ENCODE measurements at regions not wholly inside any gene's neighbourhood (a gene's known extent, or its start where the extent isn't known, plus 50 kb on each side); places are given as distances from the start of the nearest gene placed in this dataset.

DNA sequence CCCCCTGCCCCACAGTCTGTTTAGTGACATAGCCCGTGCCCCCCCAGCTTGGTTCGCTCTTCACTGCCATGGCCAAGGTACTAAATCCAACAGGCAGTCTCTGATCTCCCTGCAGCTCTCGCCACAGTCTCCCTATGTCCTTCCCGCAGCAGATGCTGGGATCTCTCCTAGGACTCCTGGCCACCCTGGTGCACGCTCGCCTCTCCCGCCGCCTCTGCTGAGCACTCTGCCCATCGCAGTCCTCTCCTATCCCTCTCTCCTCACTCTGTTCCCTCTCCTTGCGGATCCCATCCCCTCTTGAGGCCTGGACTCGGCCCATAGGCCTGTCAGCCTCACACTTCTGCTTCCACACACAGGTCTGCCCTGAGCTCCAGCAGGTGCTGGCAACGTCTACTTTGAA lies 204.8 kb upstream of the TCERG1L start:
- DNase-seq = no peak
- H3K27me3 ChIP-seq = no peaks in the 10 kb centered on the region
- no peaks in the 10 kb centered on the region for H3K4me1 ChIP-seq
- no peaks in the 10 kb centered on the region for H3K36me3 ChIP-seq (ENCODE audit: low read depth, missing control alignments)
- H3K4me3 ChIP-seq = no peak overlapping the region
- TF ChIP-seq POLR2A (IDR thresholded peaks at IDR 0.05) = no peak
- TF ChIP-seq, protein P1, sequence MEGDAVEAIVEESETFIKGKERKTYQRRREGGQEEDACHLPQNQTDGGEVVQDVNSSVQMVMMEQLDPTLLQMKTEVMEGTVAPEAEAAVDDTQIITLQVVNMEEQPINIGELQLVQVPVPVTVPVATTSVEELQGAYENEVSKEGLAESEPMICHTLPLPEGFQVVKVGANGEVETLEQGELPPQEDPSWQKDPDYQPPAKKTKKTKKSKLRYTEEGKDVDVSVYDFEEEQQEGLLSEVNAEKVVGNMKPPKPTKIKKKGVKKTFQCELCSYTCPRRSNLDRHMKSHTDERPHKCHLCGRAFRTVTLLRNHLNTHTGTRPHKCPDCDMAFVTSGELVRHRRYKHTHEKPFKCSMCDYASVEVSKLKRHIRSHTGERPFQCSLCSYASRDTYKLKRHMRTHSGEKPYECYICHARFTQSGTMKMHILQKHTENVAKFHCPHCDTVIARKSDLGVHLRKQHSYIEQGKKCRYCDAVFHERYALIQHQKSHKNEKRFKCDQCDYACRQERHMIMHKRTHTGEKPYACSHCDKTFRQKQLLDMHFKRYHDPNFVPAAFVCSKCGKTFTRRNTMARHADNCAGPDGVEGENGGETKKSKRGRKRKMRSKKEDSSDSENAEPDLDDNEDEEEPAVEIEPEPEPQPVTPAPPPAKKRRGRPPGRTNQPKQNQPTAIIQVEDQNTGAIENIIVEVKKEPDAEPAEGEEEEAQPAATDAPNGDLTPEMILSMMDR (IDR thresholded peaks at IDR 0.05) = no peak
- no peaks in the 10 kb centered on the region for H3K9me3 ChIP-seq
- H3K27ac ChIP-seq = no peak overlapping the region
- intact Hi-C loops (cut with DNase I; ENCODE audit: low total_unique reads) = no loop called here
- 85 to 89% methylated on average over 12 of the region's 12 CpGs for WGBS, 2 donors

DNA sequence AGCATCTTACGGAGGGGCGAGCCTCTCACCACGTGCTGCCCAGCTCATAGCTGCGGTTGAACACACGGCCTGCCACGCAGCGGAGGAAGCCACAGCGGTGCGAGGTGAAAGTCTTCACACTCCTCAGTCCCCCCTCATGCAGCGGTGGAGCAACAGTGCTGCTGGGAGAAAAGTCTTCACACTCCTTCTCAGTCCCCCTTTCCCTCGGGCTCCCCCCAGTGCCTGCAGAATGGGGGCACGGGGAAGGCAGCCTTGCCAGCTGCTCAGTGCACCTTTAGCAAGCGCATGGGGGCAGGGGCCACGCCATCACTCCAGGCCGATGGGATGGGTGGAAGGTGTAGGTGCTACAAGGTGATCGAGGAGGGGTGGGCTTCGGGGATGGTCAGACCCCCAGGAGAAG lies 206.3 kb upstream of the TCERG1L start:
- Histone ChIP-seq H3K27me3 (no peaks in the 10 kb centered on the region), H3K27ac (no peak overlapping the region), H3K4me1 (no peaks in the 10 kb centered on the region), H3K36me3 (ENCODE audit: low read depth, missing control alignments) (no peaks in the 10 kb centered on the region), H3K9me3 (no peaks in the 10 kb centered on the region), H3K4me3 (no peak overlapping the region)
- intact Hi-C loops (cut with DNase I; ENCODE audit: low total_unique reads) = no loop called here
- no peak for DNase-seq
- TF ChIP-seq POLR2A (IDR thresholded peaks at IDR 0.05) = no peak
- TF ChIP-seq, protein P1 (IDR thresholded peaks at IDR 0.05) = no peak
- 90 to 91% methylated on average over 14 to 17 of the region's 17 CpGs for WGBS, 2 donors

DNA sequence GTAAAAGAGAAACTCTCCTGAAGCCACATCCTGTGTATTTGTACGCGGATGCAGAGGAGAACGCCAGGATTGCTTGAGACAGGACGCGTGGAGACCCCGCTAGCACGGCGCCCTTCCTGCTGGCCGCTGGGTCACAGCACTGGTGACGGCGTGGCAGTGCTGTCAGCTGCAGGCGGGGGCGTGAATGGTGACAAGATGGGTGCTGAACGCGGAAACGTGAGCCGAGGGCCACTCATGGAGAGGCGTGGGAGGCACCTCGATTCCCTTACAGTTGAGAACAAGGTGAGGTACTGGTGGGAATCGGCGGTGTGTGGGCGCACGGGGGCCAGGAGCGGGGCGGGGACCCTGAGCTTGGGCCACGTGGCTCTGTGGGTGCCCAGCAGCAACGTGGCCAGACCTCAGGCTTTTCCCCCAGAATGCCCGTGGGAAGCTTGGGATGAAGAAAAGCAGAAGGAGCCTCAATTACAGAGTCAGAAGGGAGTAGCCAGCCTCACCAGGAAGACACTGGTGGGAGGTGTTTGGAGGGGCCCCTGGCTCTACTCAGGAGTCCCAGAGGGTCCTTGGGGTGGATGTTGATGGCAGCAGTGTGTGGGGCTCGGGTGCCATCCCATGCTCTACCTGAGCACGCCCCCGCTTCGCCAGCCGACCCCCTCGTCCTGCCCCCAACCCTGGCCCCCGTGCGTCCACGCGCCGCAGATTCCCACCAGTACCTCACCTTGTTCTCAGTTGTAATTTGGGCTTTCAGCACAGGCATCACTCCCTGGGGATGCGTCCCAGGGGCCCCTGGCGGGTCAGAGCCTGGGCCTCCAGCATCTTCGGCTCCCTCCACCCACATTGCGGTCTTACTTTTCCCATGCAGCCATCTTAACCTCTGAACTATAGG lies 208.4 kb upstream of the TCERG1L start:
- H3K36me3 ChIP-seq (ENCODE audit: low read depth, missing control alignments) = no peaks in the 10 kb centered on the region
- intact Hi-C loops (cut with DNase I; ENCODE audit: low total_unique reads) = no loop called here
- WGBS, 2 donors = 69 to 70% methylated on average over 40 to 43 of the region's 43 CpGs
- H3K27me3 ChIP-seq = no peaks in the 10 kb centered on the region
- no peaks in the 10 kb centered on the region for H3K4me1 ChIP-seq
- no peak for TF ChIP-seq POLR2A (IDR thresholded peaks at IDR 0.05)
- TF ChIP-seq, protein P1 (IDR thresholded peaks at IDR 0.05) = no peak
- no peak for DNase-seq
- no peak overlapping the region for H3K27ac ChIP-seq
- H3K9me3 ChIP-seq = no peaks in the 10 kb centered on the region
- no peak overlapping the region for H3K4me3 ChIP-seq

DNA sequence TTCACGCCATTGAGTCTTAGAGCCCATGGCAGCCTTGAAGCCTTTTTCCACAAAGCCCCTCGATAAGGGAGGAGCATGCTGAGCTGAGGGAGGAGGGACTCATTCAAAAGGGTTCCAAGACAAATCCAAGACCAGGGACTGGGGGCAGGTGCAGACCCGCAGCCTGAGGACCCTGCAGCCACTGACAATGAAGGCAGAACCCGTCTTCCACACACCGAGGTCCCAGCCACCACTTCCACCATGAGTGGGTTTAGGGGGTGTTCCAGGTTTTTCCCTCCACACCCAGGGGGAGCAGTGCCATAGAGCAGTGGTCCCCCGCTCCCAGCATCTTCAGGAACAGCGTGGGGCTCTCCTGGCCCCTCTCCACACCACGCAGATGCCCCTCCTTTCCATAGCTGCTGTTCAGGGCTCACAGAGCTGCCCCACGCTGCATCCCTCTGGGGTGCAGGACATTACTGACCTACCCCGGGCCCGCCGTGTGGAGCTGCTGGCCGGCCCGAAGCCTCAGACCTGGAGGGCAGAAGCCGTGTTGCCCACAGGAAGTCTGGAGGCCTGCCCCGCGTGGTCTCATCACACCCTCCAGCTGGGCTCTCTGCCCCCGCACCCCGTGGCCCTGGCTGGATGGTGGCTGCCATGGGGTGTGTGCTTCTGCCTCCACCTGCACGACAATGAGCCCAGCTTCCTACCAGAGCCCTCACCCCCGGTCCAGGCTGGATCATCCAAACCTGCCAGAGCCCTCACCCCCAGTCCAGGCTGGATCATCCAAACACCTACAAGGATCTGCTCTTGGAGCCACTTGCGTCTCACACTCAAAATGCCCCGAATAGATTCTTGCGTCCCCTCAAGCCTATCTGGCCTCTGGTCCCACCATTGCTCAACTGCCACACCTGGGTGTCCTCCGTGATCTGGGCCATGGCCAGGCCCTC lies 220.0 kb upstream of the TCERG1L start:
- Histone ChIP-seq H3K4me3 (no peak overlapping the region), H3K27ac (no peak overlapping the region), H3K36me3 (ENCODE audit: low read depth, missing control alignments) (no peaks in the 10 kb centered on the region), H3K9me3 (no peaks in the 10 kb centered on the region), H3K27me3 (no peaks in the 10 kb centered on the region), H3K4me1 (no peaks in the 10 kb centered on the region)
- TF ChIP-seq POLR2A (IDR thresholded peaks at IDR 0.05) = no peak
- TF ChIP-seq, protein P1 (IDR thresholded peaks at IDR 0.05) = no peak
- no peak for DNase-seq
- intact Hi-C loops (cut with DNase I; ENCODE audit: low total_unique reads) = no loop called here
- 82 to 90% methylated on average over 18 to 25 of the region's 25 CpGs for WGBS, 2 donors

All from testis (tissue), 2 donors.